ENCODE measurements at regions not wholly inside any gene's neighbourhood (a gene's known extent, or its start where the extent isn't known, plus 50 kb on each side); places are given as distances from the start of the nearest gene placed in this dataset.

GRCh38 chr21:25509862-25510261 is 97.4 kb downstream of the MRPL39 start:
- Mint-ChIP-seq H3K4me3 (peak overlapping the region in 2 of 8 donors; percentile 6 to 41), H3K27ac (peak overlapping the region in 2 of 7 donors; percentile 11 to 49), H3K9me3 (no peaks in the 10 kb centered on the region), H3K36me3 (no peaks in the 10 kb centered on the region), H3K27me3 (no peaks in the 10 kb centered on the region), H3K4me1 (peaks cover 0 to 6% (median 4%) of the 10 kb centered on the region in 4 donors)
- Histone ChIP-seq H3K27ac (ENCODE audit: low read depth, low read length) (no peak overlapping the region), H3K4me3 (ENCODE audit: low read length in 2 of 2) (no peak overlapping the region), H3K9me3 (ENCODE audit: control insufficient read depth in 1 of 2, low read length in 2 of 2) (no peaks in the 10 kb centered on the region), H3K4me1 (ENCODE audit: insufficient read depth, low read length) (peaks cover 5% of the 10 kb centered on the region), H3K27me3 (ENCODE audit: insufficient read depth, low read length) (no peaks in the 10 kb centered on the region), H3K36me3 (ENCODE audit: insufficient read depth, low read length) (no peaks in the 10 kb centered on the region)
- CTCF ChIA-PET (ENCODE audit: partially characterized antibody), result no interaction called here
- intact Hi-C loops (cut with micrococcal nuclease), result no loop called here
- POLR2A ChIA-PET (ENCODE audit: partially characterized antibody), result no interaction called here
- no peak for DNase-seq

- H3K4me3 ChIP-seq (ENCODE audit: low read length in 2 of 2), result no peak overlapping the region
- H3K4me3 Mint-ChIP-seq, result no peak overlapping the region
These were observed 98.9 kb downstream of the MRPL39 start for GRCh38 chr21:25508364-25508763.

GRCh38 chr21:25507522-25507921 is 99.8 kb downstream of the MRPL39 start:
- Histone ChIP-seq H3K27ac (ENCODE audit: low read depth, low read length) (no peak overlapping the region), H3K4me1 (ENCODE audit: insufficient read depth, low read length) (peaks cover 5% of the 10 kb centered on the region), H3K36me3 (ENCODE audit: insufficient read depth, low read length) (no peaks in the 10 kb centered on the region), H3K27me3 (ENCODE audit: insufficient read depth, low read length) (no peaks in the 10 kb centered on the region), H3K9me3 (ENCODE audit: control insufficient read depth in 1 of 2, low read length in 2 of 2) (no peaks in the 10 kb centered on the region), H3K4me3 (ENCODE audit: low read length in 2 of 2) (no peak overlapping the region)
- no peak for DNase-seq
- H3K27me3 Mint-ChIP-seq, result no peaks in the 10 kb centered on the region
- H3K27ac Mint-ChIP-seq, result no peak overlapping the region
- H3K4me1 Mint-ChIP-seq, result peaks cover 0 to 6% (median 4%) of the 10 kb centered on the region in 4 donors
- H3K36me3 Mint-ChIP-seq, result no peaks in the 10 kb centered on the region
- POLR2A ChIA-PET (ENCODE audit: partially characterized antibody), result no interaction called here
- CTCF ChIA-PET (ENCODE audit: partially characterized antibody), result interaction anchor here (0.7 to 1.5 kb wide), 3 partner anchors 11 to 62 kb away, joined by 3 to 5 read pairs (median 3); no protein-coding TSS in a partner anchor
- H3K4me3 Mint-ChIP-seq, result no peak overlapping the region
- H3K9me3 Mint-ChIP-seq, result peaks cover 0 to 3% (median 0%) of the 10 kb centered on the region in 8 donors
- intact Hi-C loops (cut with micrococcal nuclease), result no loop called here

More at GRCh38 chr21:25508364-25508763, 98.9 kb downstream of the MRPL39 start:
- Histone ChIP-seq H3K9me3 (ENCODE audit: control insufficient read depth in 1 of 2, low read length in 2 of 2) (no peaks in the 10 kb centered on the region), H3K27ac (ENCODE audit: low read depth, low read length) (no peak overlapping the region), H3K27me3 (ENCODE audit: insufficient read depth, low read length) (no peaks in the 10 kb centered on the region), H3K4me1 (ENCODE audit: insufficient read depth, low read length) (peaks cover 5% of the 10 kb centered on the region), H3K36me3 (ENCODE audit: insufficient read depth, low read length) (no peaks in the 10 kb centered on the region)
- Mint-ChIP-seq H3K9me3 (no peaks in the 10 kb centered on the region), H3K27ac (no peak overlapping the region), H3K4me1 (peaks cover 0 to 6% (median 4%) of the 10 kb centered on the region in 4 donors), H3K27me3 (no peaks in the 10 kb centered on the region), H3K36me3 (no peaks in the 10 kb centered on the region)
- intact Hi-C loops (cut with micrococcal nuclease), result no loop called here
- DNase-seq, result no peak
- ChIA-PET CTCF (ENCODE audit: partially characterized antibody) (interaction anchor here (1.2 kb wide), 1 partner anchor 33 kb away, joined by 5 read pairs; no protein-coding TSS in a partner anchor), POLR2A (ENCODE audit: partially characterized antibody) (no interaction called here)

- POLR2A ChIA-PET (ENCODE audit: partially characterized antibody), result no interaction called here
- CTCF ChIA-PET (ENCODE audit: partially characterized antibody), result interaction anchor here (0.7 to 1.5 kb wide), 2 partner anchors 10 to 61 kb away, joined by 3 read pairs; no protein-coding TSS in a partner anchor
- Histone ChIP-seq H3K27ac (ENCODE audit: low read depth, low read length) (no peak overlapping the region), H3K9me3 (ENCODE audit: control insufficient read depth in 1 of 2, low read length in 2 of 2) (no peaks in the 10 kb centered on the region), H3K27me3 (ENCODE audit: insufficient read depth, low read length) (no peaks in the 10 kb centered on the region), H3K36me3 (ENCODE audit: insufficient read depth, low read length) (no peaks in the 10 kb centered on the region), H3K4me3 (ENCODE audit: low read length in 2 of 2) (no peak overlapping the region), H3K4me1 (ENCODE audit: insufficient read depth, low read length) (peaks cover 5% of the 10 kb centered on the region)
- peaks cover 5 to 8% (median 6%) of the 10 kb centered on the region in 4 donors for H3K4me1 Mint-ChIP-seq
- intact Hi-C loops (cut with micrococcal nuclease), result no loop called here
- H3K36me3 Mint-ChIP-seq, result no peaks in the 10 kb centered on the region
- no peak for DNase-seq
- peaks cover 0 to 4% (median 0%) of the 10 kb centered on the region in 8 donors for H3K9me3 Mint-ChIP-seq
- H3K4me3 Mint-ChIP-seq, result no peak overlapping the region
- H3K27me3 Mint-ChIP-seq, result no peaks in the 10 kb centered on the region
- no peak overlapping the region for H3K27ac Mint-ChIP-seq
These were observed 100.4 kb downstream of the MRPL39 start for GRCh38 chr21:25506887-25507286.

GRCh38 chr21:25506261-25506660 is 101.0 kb downstream of the MRPL39 start:
- no peak for DNase-seq
- H3K36me3 Mint-ChIP-seq, result no peaks in the 10 kb centered on the region

GRCh38 chr21:25503981-25504380 is 103.3 kb downstream of the MRPL39 start:
- intact Hi-C loops (cut with micrococcal nuclease), result no loop called here
- Mint-ChIP-seq H3K4me1 (peaks cover 6 to 10% (median 7%) of the 10 kb centered on the region in 4 donors), H3K27ac (peak overlapping the region in 1 of 7 donors; percentile 6), H3K27me3 (no peaks in the 10 kb centered on the region), H3K4me3 (no peak overlapping the region), H3K9me3 (peaks cover 0 to 5% (median 0%) of the 10 kb centered on the region in 8 donors), H3K36me3 (no peaks in the 10 kb centered on the region)
- no peaks in the 10 kb centered on the region for H3K36me3 ChIP-seq (ENCODE audit: insufficient read depth, low read length)
- ChIA-PET CTCF (ENCODE audit: partially characterized antibody) (no interaction called here), POLR2A (ENCODE audit: partially characterized antibody) (no interaction called here)
- H3K4me1 ChIP-seq (ENCODE audit: insufficient read depth, low read length), result no peaks in the 10 kb centered on the region
- H3K27me3 ChIP-seq (ENCODE audit: insufficient read depth, low read length), result no peaks in the 10 kb centered on the region
- no peaks in the 10 kb centered on the region for H3K9me3 ChIP-seq (ENCODE audit: control insufficient read depth in 1 of 2, low read length in 2 of 2)
- H3K27ac ChIP-seq (ENCODE audit: low read depth, low read length), result no peak overlapping the region
- DNase-seq, result no peak
- no peak overlapping the region for H3K4me3 ChIP-seq (ENCODE audit: low read length in 2 of 2)

More at GRCh38 chr21:25506261-25506660, 101.0 kb downstream of the MRPL39 start:
- ChIA-PET CTCF (ENCODE audit: partially characterized antibody) (interaction anchor here (1.5 kb wide), 1 partner anchor 9 kb away, joined by 3 read pairs; no protein-coding TSS in a partner anchor), POLR2A (ENCODE audit: partially characterized antibody) (no interaction called here)
- Histone ChIP-seq H3K4me1 (ENCODE audit: insufficient read depth, low read length) (peaks cover 5% of the 10 kb centered on the region), H3K27me3 (ENCODE audit: insufficient read depth, low read length) (no peaks in the 10 kb centered on the region), H3K4me3 (ENCODE audit: low read length in 2 of 2) (no peak overlapping the region), H3K27ac (ENCODE audit: low read depth, low read length) (no peak overlapping the region), H3K9me3 (ENCODE audit: control insufficient read depth in 1 of 2, low read length in 2 of 2) (no peaks in the 10 kb centered on the region), H3K36me3 (ENCODE audit: insufficient read depth, low read length) (no peaks in the 10 kb centered on the region)
- peaks cover 7 to 10% (median 10%) of the 10 kb centered on the region in 4 donors for H3K4me1 Mint-ChIP-seq
- no peak overlapping the region for H3K4me3 Mint-ChIP-seq
- no peak overlapping the region for H3K27ac Mint-ChIP-seq
- no peaks in the 10 kb centered on the region for H3K27me3 Mint-ChIP-seq
- intact Hi-C loops (cut with micrococcal nuclease), result no loop called here
- peaks cover 0 to 5% (median 0%) of the 10 kb centered on the region in 8 donors for H3K9me3 Mint-ChIP-seq

- Mint-ChIP-seq H3K36me3 (no peaks in the 10 kb centered on the region), H3K27me3 (no peaks in the 10 kb centered on the region), H3K27ac (no peak overlapping the region), H3K9me3 (peaks cover 0 to 5% (median 3%) of the 10 kb centered on the region in 8 donors), H3K4me1 (peaks cover 5 to 10% (median 7%) of the 10 kb centered on the region in 4 donors), H3K4me3 (no peak overlapping the region)
- intact Hi-C loops (cut with micrococcal nuclease), result no loop called here
- ChIA-PET POLR2A (ENCODE audit: partially characterized antibody) (no interaction called here), CTCF (ENCODE audit: partially characterized antibody) (no interaction called here)
- Histone ChIP-seq H3K4me1 (ENCODE audit: insufficient read depth, low read length) (no peaks in the 10 kb centered on the region), H3K27ac (ENCODE audit: low read depth, low read length) (no peak overlapping the region), H3K4me3 (ENCODE audit: low read length in 2 of 2) (no peak overlapping the region), H3K36me3 (ENCODE audit: insufficient read depth, low read length) (no peaks in the 10 kb centered on the region), H3K27me3 (ENCODE audit: insufficient read depth, low read length) (no peaks in the 10 kb centered on the region), H3K9me3 (ENCODE audit: control insufficient read depth in 1 of 2, low read length in 2 of 2) (no peaks in the 10 kb centered on the region)
- DNase-seq, result peak in 1 of 5 donors; percentile 25
These were observed 105.2 kb downstream of the MRPL39 start for GRCh38 chr21:25501996-25502665.

Data from CD4-positive, alpha-beta memory T cell (primary cell).